OCI-LY7 (cell line): ENCODE measurements at regions not wholly inside any gene's neighbourhood (a gene's known extent, or its start where the extent isn't known, plus 50 kb on each side); places are given as distances from the start of the nearest gene placed in this dataset.

Experiments
- EZH2phosphoT487 ChIP-seq: fragments of 200-600 bp; sonication (generic); IDR thresholded peaks from 2 replicates; pipeline ENCODE4 v1.6.1; 2018; ENCODE audit warnings: low read depth, borderline replicate concordance, mild to moderate bottlenecking, mixed run types, antibody characterized with exemption, low read length, moderate library complexity, mixed read lengths
- TF ChIP-seq, protein P1 (sequence below): fragments of 200-600 bp; sonication (generic); conservative IDR thresholded peaks from 2 replicates; pipeline ENCODE4 v1.5.1; 2014; ENCODE audit warnings: mild to moderate bottlenecking, antibody characterized with exemption, low read length, moderate library complexity, mixed read lengths

DNA sequence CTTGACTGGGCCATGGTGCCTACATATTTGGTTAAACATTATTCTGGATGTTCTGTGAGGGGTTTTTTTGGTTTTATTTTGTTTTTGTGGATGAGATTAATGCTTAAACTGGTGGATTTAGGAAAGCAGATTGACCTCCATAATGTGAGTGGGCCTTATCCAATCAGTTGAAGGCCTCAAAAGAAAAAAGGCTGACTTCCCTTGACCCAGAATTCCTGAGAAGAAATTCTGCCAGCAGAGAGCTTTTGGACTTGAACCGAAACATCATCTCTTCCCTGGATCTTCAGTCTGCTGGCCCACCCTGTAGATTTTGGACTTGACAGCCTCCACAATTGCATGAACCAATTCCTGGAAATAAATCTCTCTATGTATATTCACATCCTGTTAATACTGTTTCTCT, 94.4 kb downstream of the ADRA2A start:
- TF ChIP-seq EZH2phosphoT487 = no peak
- TF ChIP-seq, protein P1, sequence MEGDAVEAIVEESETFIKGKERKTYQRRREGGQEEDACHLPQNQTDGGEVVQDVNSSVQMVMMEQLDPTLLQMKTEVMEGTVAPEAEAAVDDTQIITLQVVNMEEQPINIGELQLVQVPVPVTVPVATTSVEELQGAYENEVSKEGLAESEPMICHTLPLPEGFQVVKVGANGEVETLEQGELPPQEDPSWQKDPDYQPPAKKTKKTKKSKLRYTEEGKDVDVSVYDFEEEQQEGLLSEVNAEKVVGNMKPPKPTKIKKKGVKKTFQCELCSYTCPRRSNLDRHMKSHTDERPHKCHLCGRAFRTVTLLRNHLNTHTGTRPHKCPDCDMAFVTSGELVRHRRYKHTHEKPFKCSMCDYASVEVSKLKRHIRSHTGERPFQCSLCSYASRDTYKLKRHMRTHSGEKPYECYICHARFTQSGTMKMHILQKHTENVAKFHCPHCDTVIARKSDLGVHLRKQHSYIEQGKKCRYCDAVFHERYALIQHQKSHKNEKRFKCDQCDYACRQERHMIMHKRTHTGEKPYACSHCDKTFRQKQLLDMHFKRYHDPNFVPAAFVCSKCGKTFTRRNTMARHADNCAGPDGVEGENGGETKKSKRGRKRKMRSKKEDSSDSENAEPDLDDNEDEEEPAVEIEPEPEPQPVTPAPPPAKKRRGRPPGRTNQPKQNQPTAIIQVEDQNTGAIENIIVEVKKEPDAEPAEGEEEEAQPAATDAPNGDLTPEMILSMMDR = no peak
